ENCODE measurements at regions not wholly inside any gene's neighbourhood (a gene's known extent, or its start where the extent isn't known, plus 50 kb on each side); places are given as distances from the start of the nearest gene placed in this dataset.

- Histone ChIP-seq H3K27ac (no peak overlapping the region), H3K36me3 (no peaks in the 10 kb centered on the region), H3K27me3 (ENCODE audit: insufficient read depth, low read depth, severe bottlenecking) (peaks cover 9% of the 10 kb centered on the region), H3K9me3 (ENCODE audit: severe bottlenecking) (no peaks in the 10 kb centered on the region), H3K4me3 (ENCODE audit: low read depth, low read length) (no peak overlapping the region)
- no peak for TF ChIP-seq CTCF (IDR thresholded peaks at IDR 0.05; ENCODE audit: low read depth, low read length)
- no peak for DNase-seq
Measured at GRCh38 chr12:88419794-88420193, 160.5 kb downstream of the KITLG start.

GRCh38 chr12:88420457-88420856, 159.8 kb downstream of the KITLG start:
- no peak for DNase-seq
- Histone ChIP-seq H3K4me3 (ENCODE audit: low read depth, low read length) (no peak overlapping the region), H3K36me3 (no peaks in the 10 kb centered on the region), H3K9me3 (ENCODE audit: severe bottlenecking) (no peaks in the 10 kb centered on the region), H3K27me3 (ENCODE audit: insufficient read depth, low read depth, severe bottlenecking) (peaks cover 9% of the 10 kb centered on the region), H3K27ac (no peak overlapping the region)
- TF ChIP-seq CTCF (IDR thresholded peaks at IDR 0.05; ENCODE audit: low read depth, low read length), result no peak

- Histone ChIP-seq H3K36me3 (no peaks in the 10 kb centered on the region), H3K27ac (no peak overlapping the region), H3K27me3 (ENCODE audit: insufficient read depth, low read depth, severe bottlenecking) (peaks cover 6% of the 10 kb centered on the region), H3K4me3 (ENCODE audit: low read depth, low read length) (no peak overlapping the region), H3K9me3 (ENCODE audit: severe bottlenecking) (no peaks in the 10 kb centered on the region)
- TF ChIP-seq CTCF (IDR thresholded peaks at IDR 0.05; ENCODE audit: low read depth, low read length), result no peak
- DNase-seq, result no peak
Measured at GRCh38 chr12:88424791-88425730, 155.2 kb downstream of the KITLG start.

- no peaks in the 10 kb centered on the region for H3K36me3 ChIP-seq
- H3K9me3 ChIP-seq (ENCODE audit: severe bottlenecking), result no peaks in the 10 kb centered on the region
- no peaks in the 10 kb centered on the region for H3K27me3 ChIP-seq (ENCODE audit: insufficient read depth, low read depth, severe bottlenecking)
- H3K4me3 ChIP-seq (ENCODE audit: low read depth, low read length), result no peak overlapping the region
- DNase-seq, result no peak
- H3K27ac ChIP-seq, result no peak overlapping the region
- TF ChIP-seq CTCF (IDR thresholded peaks at IDR 0.05; ENCODE audit: low read depth, low read length), result no peak
Measured at GRCh38 chr12:88428350-88428749, 151.9 kb downstream of the KITLG start.

- no peak for TF ChIP-seq CTCF (IDR thresholded peaks at IDR 0.05; ENCODE audit: low read depth, low read length)
- no peak for DNase-seq
Measured at GRCh38 chr12:88431246-88431645, 149.0 kb downstream of the KITLG start.

More at GRCh38 chr12:88431246-88431645, 149.0 kb downstream of the KITLG start:
- H3K27ac ChIP-seq, result no peak overlapping the region
- H3K27me3 ChIP-seq (ENCODE audit: insufficient read depth, low read depth, severe bottlenecking), result peaks cover 4% of the 10 kb centered on the region
- no peaks in the 10 kb centered on the region for H3K36me3 ChIP-seq
- no peaks in the 10 kb centered on the region for H3K9me3 ChIP-seq (ENCODE audit: severe bottlenecking)
- no peak overlapping the region for H3K4me3 ChIP-seq (ENCODE audit: low read depth, low read length)
